ENCODE measurements at regions not wholly inside any gene's neighbourhood (a gene's known extent, or its start where the extent isn't known, plus 50 kb on each side); places are given as distances from the start of the nearest gene placed in this dataset.

GRCh38 chr7:68441645-68442044 is 1156.6 kb upstream of the AUTS2 start:
- TF ChIP-seq, protein P1, sequence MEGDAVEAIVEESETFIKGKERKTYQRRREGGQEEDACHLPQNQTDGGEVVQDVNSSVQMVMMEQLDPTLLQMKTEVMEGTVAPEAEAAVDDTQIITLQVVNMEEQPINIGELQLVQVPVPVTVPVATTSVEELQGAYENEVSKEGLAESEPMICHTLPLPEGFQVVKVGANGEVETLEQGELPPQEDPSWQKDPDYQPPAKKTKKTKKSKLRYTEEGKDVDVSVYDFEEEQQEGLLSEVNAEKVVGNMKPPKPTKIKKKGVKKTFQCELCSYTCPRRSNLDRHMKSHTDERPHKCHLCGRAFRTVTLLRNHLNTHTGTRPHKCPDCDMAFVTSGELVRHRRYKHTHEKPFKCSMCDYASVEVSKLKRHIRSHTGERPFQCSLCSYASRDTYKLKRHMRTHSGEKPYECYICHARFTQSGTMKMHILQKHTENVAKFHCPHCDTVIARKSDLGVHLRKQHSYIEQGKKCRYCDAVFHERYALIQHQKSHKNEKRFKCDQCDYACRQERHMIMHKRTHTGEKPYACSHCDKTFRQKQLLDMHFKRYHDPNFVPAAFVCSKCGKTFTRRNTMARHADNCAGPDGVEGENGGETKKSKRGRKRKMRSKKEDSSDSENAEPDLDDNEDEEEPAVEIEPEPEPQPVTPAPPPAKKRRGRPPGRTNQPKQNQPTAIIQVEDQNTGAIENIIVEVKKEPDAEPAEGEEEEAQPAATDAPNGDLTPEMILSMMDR (IDR thresholded peaks at IDR 0.05; ENCODE audit: low read depth, low read length): no peak
- DNase-seq (ENCODE audit: extremely low read depth, low read depth): no peak

DNA sequence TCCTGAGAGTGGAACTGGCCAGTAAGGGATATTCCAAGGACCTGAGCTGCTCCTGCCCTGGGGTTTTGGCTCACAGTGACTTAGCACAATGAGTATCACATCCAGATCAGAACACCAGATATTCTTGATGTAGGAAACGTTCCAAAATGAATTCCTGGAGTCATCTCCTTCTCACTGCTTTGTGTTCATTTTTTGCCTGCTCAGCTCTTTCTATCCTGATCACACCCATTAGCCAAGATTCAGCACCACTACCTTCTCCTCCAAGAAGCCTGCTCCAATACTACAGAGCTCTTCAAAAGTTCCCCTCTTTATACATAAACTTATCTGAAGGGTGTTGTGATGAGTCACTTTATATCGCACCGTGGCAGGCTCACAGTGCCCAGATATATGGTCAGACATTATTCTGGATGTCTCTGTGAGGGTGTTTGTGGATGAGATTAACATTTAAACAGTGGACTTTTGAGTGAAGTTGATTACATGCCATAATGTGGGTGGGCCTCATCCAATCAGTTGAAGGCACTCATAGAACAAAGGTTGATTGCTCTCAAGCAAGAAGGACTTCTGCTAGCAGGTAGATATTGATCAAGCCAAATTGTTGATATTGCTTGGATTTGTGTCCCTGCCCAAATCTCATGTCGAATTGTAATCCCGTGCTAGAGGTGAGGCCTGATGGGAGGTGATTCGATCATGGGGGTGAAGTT is 1155.2 kb upstream of the AUTS2 start:
- DNase-seq (ENCODE audit: extremely low read depth, low read depth): no peak
- TF ChIP-seq, protein P1 (IDR thresholded peaks at IDR 0.05; ENCODE audit: low read depth, low read length): no peak

GRCh38 chr7:68444042-68444441 is 1154.2 kb upstream of the AUTS2 start:
- TF ChIP-seq, protein P1 (IDR thresholded peaks at IDR 0.05; ENCODE audit: low read depth, low read length): no peak
- no peak for DNase-seq (ENCODE audit: extremely low read depth, low read depth)

DNA sequence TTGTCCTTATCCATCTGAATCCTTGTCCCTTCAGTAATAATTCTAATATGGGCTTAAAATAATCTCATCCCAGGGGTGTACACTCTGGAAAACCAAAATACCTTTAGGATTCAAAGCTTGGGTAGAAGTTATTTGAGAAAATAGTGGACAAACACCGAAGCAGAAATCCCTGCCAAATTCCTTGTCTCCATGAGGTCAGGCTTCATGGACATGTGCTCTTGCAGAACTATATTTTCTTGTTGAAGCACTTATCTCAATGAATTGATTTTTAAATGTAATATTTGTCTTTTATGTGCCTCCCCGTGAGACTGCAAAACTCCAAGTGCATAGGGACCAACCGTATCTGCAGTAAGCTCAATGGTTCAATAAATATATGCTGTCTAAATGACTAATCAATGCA is 1153.3 kb upstream of the AUTS2 start:
- TF ChIP-seq, protein P1 (IDR thresholded peaks at IDR 0.05; ENCODE audit: low read depth, low read length): no peak
- no peak for DNase-seq (ENCODE audit: extremely low read depth, low read depth)

- TF ChIP-seq, protein P1 (IDR thresholded peaks at IDR 0.05; ENCODE audit: low read depth, low read length): no peak
- no peak for DNase-seq (ENCODE audit: extremely low read depth, low read depth)
Measured at GRCh38 chr7:68446183-68446582, 1152.1 kb upstream of the AUTS2 start.

- TF ChIP-seq, protein P1 (IDR thresholded peaks at IDR 0.05; ENCODE audit: low read depth, low read length): no peak
Measured at GRCh38 chr7:68449099-68449498, 1149.2 kb upstream of the AUTS2 start.

GRCh38 chr7:68449816-68450215 is 1148.5 kb upstream of the AUTS2 start:
- no peak for DNase-seq (ENCODE audit: extremely low read depth, low read depth)
- TF ChIP-seq, protein P1 (IDR thresholded peaks at IDR 0.05; ENCODE audit: low read depth, low read length): no peak

More at GRCh38 chr7:68449099-68449498, 1149.2 kb upstream of the AUTS2 start:
- no peak for DNase-seq (ENCODE audit: extremely low read depth, low read depth)

All from AG09319 (cell line).